HCT116 (cell line): ENCODE measurements at regions not wholly inside any gene's neighbourhood (a gene's known extent, or its start where the extent isn't known, plus 50 kb on each side); places are given as distances from the start of the nearest gene placed in this dataset.

Experiments used
- ATAC-seq: fragments of 200-7000 bp; cut with Tn5 transposase; 2 replicates; pipeline ENCODE4 v1.9.1; 2020; ENCODE audit warnings: mild to moderate bottlenecking, moderate library complexity
- BruUV-seq: library from RNA; stranded (reverse); fragments of 400-500 nt; replicated peaks from 2 replicates; lab custom pipeline; 2021; lab: Mats Ljungman, UMichigan
- CTCF ChIA-PET: fragments of 300-600 bp; sonication (Branson Sonifier 250); formaldehyde crosslinking; loops from one replicate; lab custom pipeline; 2021; ENCODE audit warnings: antibody characterized with exemption; lab: Charles Lee
- POLR2A ChIA-PET: fragments of 300-600, 350-600 bp; sonication (Branson Sonifier 250); formaldehyde crosslinking; loops from one replicate; lab custom pipeline; 2021; ENCODE audit warnings: antibody characterized with exemption; lab: Charles Lee
- RAD21 ChIA-PET, 2 experiments: fragments of 300-600 bp; sonication (Branson Sonifier 250); formaldehyde crosslinking; loops; one replicate each; lab custom pipeline; 2023; ENCODE audit warnings: low total read pairs in 2 of 2; ENCODE audit not compliant: uncharacterized antibody in 2 of 2, unreplicated experiment in 2 of 2, low non-redundant PET in 1 of 2; lab: Charles Lee
- DNase-seq: peaks from one replicate; pipeline ENCODE4 v3.0.0-alpha.2; 2010; ENCODE audit warnings: low read depth, low spot score
- H2AFZ ChIP-seq: fragments of 200-600 bp; shearing (Covaris generic), sonication (generic); 2 replicates; pipeline ENCODE4 v1.6.1; 2017; ENCODE audit warnings: low read depth, mixed run types, mixed read lengths, antibody characterized with exemption, low read length; ENCODE audit not compliant: poor library complexity, severe bottlenecking
- H3K27ac ChIP-seq: 2 replicates; pipeline ENCODE4 v1.5.1; 2012; ENCODE audit warnings: low read depth, low read length
- H3K27me3 ChIP-seq: fragments of 200-600 bp; sonication (generic); 2 replicates; pipeline ENCODE4 v1.6.1; 2016; ENCODE audit warnings: mixed run types, low read length, mixed read lengths; ENCODE audit not compliant: insufficient read depth
- H3K36me3 ChIP-seq, 2 experiments: fragments of 200-500 bp in 1 of 2; fragments of 200-600 bp in 1 of 2; sonication (Bioruptor generic) in 1 of 2; sonication (generic) in 1 of 2; 2 replicates each; pipeline versions ENCODE4 v1.5.1 to v1.6.1; 2014 to 2016; ENCODE audit warnings: low read length in 2 of 2, inconsistent platforms in 1 of 2, mixed read lengths in 1 of 2, mixed run types in 1 of 2; ENCODE audit not compliant: insufficient read depth in 2 of 2, control insufficient read depth in 1 of 2
- H3K4me1 ChIP-seq, 2 experiments: fragments of 200-600 bp in 1 of 2; sonication (generic) in 1 of 2; 2 replicates each; pipeline versions ENCODE4 v1.5.1 to v1.6.1; 2012 to 2017; ENCODE audit warnings: low read length in 2 of 2, inconsistent platforms in 1 of 2, mild to moderate bottlenecking in 1 of 2, mixed read lengths in 1 of 2, mixed run types in 1 of 2, moderate library complexity in 1 of 2; ENCODE audit not compliant: insufficient read depth in 2 of 2, control insufficient read depth in 1 of 2
- H3K4me2 ChIP-seq: fragments of 200-600 bp; sonication (generic); 2 replicates; pipeline ENCODE4 v1.6.1; 2017; ENCODE audit warnings: mixed run types, low read length, mixed read lengths
- H3K4me3 ChIP-seq, 2 experiments: fragments of 200-600 bp in 1 of 2; sonication (generic) in 1 of 2; replicated peaks in 1 of 2; 2 replicates each; pipeline ENCODE4 v1.5.1; 2011 to 2016; ENCODE audit warnings: low read length in 2 of 2, control low read depth in 1 of 2, low read depth in 1 of 2, mild to moderate bottlenecking in 1 of 2, mixed read lengths in 1 of 2, mixed run types in 1 of 2
- H3K79me2 ChIP-seq: fragments of 200-600 bp; sonication (generic); 2 replicates; pipeline ENCODE4 v1.6.1; 2017; ENCODE audit warnings: mild to moderate bottlenecking, mixed run types, low read length, moderate library complexity, mixed read lengths; ENCODE audit not compliant: insufficient read depth
- H3K9ac ChIP-seq: fragments of 200-600 bp; sonication (generic); 2 replicates; pipeline ENCODE4 v1.6.1; 2016; ENCODE audit warnings: low read length, mixed read lengths
- H3K9me2 ChIP-seq: fragments of 200-600 bp; sonication (generic), shearing (Covaris generic); 2 replicates; pipeline ENCODE4 v1.6.1; 2017; ENCODE audit warnings: mixed run types, mild to moderate bottlenecking, moderate library complexity; ENCODE audit not compliant: insufficient read depth
- H3K9me3 ChIP-seq, 2 experiments: fragments of 200-500 bp in 1 of 2; fragments of 200-600 bp in 1 of 2; sonication (Bioruptor generic) in 1 of 2; sonication (generic) in 1 of 2; 2 replicates each; pipeline ENCODE4 v1.6.1; 2014 to 2017; ENCODE audit warnings: low read length in 2 of 2, mixed read lengths in 2 of 2, inconsistent platforms in 1 of 2, low read depth in 1 of 2, mild to moderate bottlenecking in 1 of 2, mixed run types in 1 of 2, moderate library complexity in 1 of 2; ENCODE audit not compliant: control insufficient read depth in 1 of 2, insufficient read depth in 1 of 2
- H4K20me1 ChIP-seq: fragments of 200-600 bp; sonication (generic), shearing (Covaris generic); 2 replicates; pipeline ENCODE4 v1.6.1; 2017; ENCODE audit warnings: mixed run types, mild to moderate bottlenecking, moderate library complexity; ENCODE audit not compliant: insufficient read depth
- CBX3 ChIP-seq: IDR thresholded peaks from 2 replicates; pipeline ENCODE4 v1.6.1; 2012; ENCODE audit warnings: low read depth
- CEBPB ChIP-seq: IDR thresholded peaks from 2 replicates; pipeline ENCODE4 v1.6.1; 2012; ENCODE audit warnings: low read depth
- EGR1 ChIP-seq: IDR thresholded peaks from 2 replicates; pipeline ENCODE4 v1.6.1; 2012; ENCODE audit warnings: low read depth
- EZH2 ChIP-seq: fragments of 200-600 bp; sonication (generic); IDR thresholded peaks from 2 replicates; pipeline ENCODE4 v1.6.1; 2017; ENCODE audit warnings: antibody characterized with exemption, mixed run types
- EZH2phosphoT487 ChIP-seq: fragments of 200-600 bp; IDR thresholded peaks from 2 replicates; pipeline ENCODE4 v1.6.1; 2018; ENCODE audit warnings: antibody characterized with exemption, borderline replicate concordance
- FOSL1 ChIP-seq: IDR thresholded peaks from 2 replicates; pipeline ENCODE4 v1.6.1; 2012; ENCODE audit warnings: low read depth
- SRF ChIP-seq: IDR thresholded peaks from 2 replicates; pipeline ENCODE4 v1.6.1; 2012; ENCODE audit warnings: low read depth
- TCF7L2 ChIP-seq: IDR thresholded peaks from 2 replicates; pipeline ENCODE4 v1.7.0; 2011; ENCODE audit warnings: borderline replicate concordance, inconsistent platforms; ENCODE audit not compliant: insufficient read depth, insufficient read length; ENCODE audit errors: extremely low read depth
- ZBTB33 ChIP-seq: IDR thresholded peaks from 2 replicates; pipeline ENCODE4 v1.6.1; 2011; ENCODE audit warnings: mild to moderate bottlenecking, low read length, moderate library complexity; ENCODE audit not compliant: insufficient replicate concordance; ENCODE audit errors: extremely low read depth
- intact Hi-C: fragments of 100-400 bp; cut with micrococcal nuclease; formaldehyde crosslinking; loops from 2 replicates; pipeline ENCODE4 v1.10.0; 2022
- TF ChIP-seq, protein P1 (sequence below), 3 experiments: fragments of 200-600 bp in 1 of 3; sonication (generic) in 1 of 3; IDR thresholded peaks in 2 of 3; conservative IDR thresholded peaks in 1 of 3; 2 replicates each; pipeline ENCODE4 v1.5.1; 2012 to 2017; ENCODE audit warnings: low read depth in 2 of 3, low read length in 2 of 3, antibody characterized with exemption in 1 of 3, borderline replicate concordance in 1 of 3, control low read depth in 1 of 3, mild to moderate bottlenecking in 1 of 3, mixed read lengths in 1 of 3, mixed run types in 1 of 3, moderate library complexity in 1 of 3; ENCODE audit not compliant: insufficient read depth in 1 of 3

DNA sequence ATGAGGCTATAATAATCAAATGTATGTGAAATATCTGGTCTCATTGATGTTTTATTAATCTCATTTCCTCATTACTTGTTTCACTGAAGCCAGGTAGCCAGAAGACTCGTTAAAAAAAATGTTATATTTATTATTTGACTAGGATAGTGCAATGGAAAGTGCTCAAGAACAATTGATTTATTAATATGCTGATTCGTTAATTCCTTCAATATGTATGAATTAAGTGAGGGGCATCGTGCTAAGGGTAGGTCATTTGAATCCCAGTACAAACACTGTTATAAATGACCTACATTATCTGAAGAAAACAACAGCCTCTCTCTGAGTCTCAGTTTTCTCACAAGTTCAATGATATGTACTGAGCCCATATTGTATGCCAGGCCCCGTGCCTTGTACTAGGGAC, 214.2 kb upstream of the GPRIN3 start:
- RAD21 ChIA-PET, result no interaction called here
- H4K20me1 ChIP-seq, result no peaks in the 10 kb centered on the region
- no peaks in the 10 kb centered on the region for H3K4me1 ChIP-seq
- H3K36me3 ChIP-seq, result no peaks in the 10 kb centered on the region
- H3K9ac ChIP-seq, result no peak overlapping the region
- no peaks in the 10 kb centered on the region for H3K79me2 ChIP-seq
- no peak overlapping the region for H3K27ac ChIP-seq
- H3K4me2 ChIP-seq, result no peak overlapping the region
- H3K27me3 ChIP-seq, result no peaks in the 10 kb centered on the region
- no TSS peak for BruUV-seq
- H3K4me3 ChIP-seq, result no peak overlapping the region
- H3K9me2 ChIP-seq, result no peaks in the 10 kb centered on the region
- DNase-seq, result no peak
- H3K9me3 ChIP-seq, result no peaks in the 10 kb centered on the region
- intact Hi-C loops, result no loop called here
- no peak for TF ChIP-seq CBX3
- no peak for TF ChIP-seq EZH2phosphoT487
- TF ChIP-seq TCF7L2, result no peak
- no peak for TF ChIP-seq EZH2
- TF ChIP-seq ZBTB33, result no peak
- no peak for TF ChIP-seq FOSL1
- no peak for TF ChIP-seq SRF
- TF ChIP-seq, protein P1, sequence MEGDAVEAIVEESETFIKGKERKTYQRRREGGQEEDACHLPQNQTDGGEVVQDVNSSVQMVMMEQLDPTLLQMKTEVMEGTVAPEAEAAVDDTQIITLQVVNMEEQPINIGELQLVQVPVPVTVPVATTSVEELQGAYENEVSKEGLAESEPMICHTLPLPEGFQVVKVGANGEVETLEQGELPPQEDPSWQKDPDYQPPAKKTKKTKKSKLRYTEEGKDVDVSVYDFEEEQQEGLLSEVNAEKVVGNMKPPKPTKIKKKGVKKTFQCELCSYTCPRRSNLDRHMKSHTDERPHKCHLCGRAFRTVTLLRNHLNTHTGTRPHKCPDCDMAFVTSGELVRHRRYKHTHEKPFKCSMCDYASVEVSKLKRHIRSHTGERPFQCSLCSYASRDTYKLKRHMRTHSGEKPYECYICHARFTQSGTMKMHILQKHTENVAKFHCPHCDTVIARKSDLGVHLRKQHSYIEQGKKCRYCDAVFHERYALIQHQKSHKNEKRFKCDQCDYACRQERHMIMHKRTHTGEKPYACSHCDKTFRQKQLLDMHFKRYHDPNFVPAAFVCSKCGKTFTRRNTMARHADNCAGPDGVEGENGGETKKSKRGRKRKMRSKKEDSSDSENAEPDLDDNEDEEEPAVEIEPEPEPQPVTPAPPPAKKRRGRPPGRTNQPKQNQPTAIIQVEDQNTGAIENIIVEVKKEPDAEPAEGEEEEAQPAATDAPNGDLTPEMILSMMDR (IDR thresholded peaks at IDR 0.05 in 2 of 3, conservative IDR thresholded peaks at IDR 0.05 in 1 of 3; ENCODE audit: borderline replicate concordance in 1 of 3, insufficient read depth in 1 of 3, low read depth in 2 of 3, low read length in 2 of 3), result no peak
- TF ChIP-seq CEBPB, result no peak
- TF ChIP-seq EGR1, result no peak
- TF ChIP-seq, all 23 proteins: peak for 0
- POLR2A ChIA-PET, result no interaction called here
- ATAC-seq, result no peak
- no peak overlapping the region for H2AFZ ChIP-seq
- CTCF ChIA-PET, result no interaction called here
